Neutrophil (primary cell): ENCODE measurements at regions not wholly inside any gene's neighbourhood (a gene's known extent, or its start where the extent isn't known, plus 50 kb on each side); places are given as distances from the start of the nearest gene placed in this dataset.
A peak's percentile ranks its signal among the peaks of the same experiment; 100 is the strongest.

Experiments
- H3K27ac ChIP-seq: fragments of 200-600 bp; sonication (generic); 2 replicates; pipeline ENCODE4 v1.5.1; 2016; ENCODE audit warnings: mild to moderate bottlenecking, moderate library complexity
- H3K27me3 ChIP-seq: fragments of 200-600 bp; sonication (generic); 2 replicates; pipeline ENCODE4 v1.6.0; 2016; ENCODE audit warnings: mild to moderate bottlenecking
- H3K36me3 ChIP-seq: fragments of 200-600 bp; sonication (generic); 2 replicates; pipeline ENCODE4 v1.5.1; 2017
- H3K4me1 ChIP-seq, 2 experiments: fragments of 200-600 bp in 1 of 2; sonication (generic) in 1 of 2; 1 replicate in 1 of 2; 2 replicates in 1 of 2; pipeline versions ENCODE4 v1.5.1 to v1.6.1; 2013 to 2016; ENCODE audit warnings: low read depth in 1 of 2, low read length in 1 of 2, mild to moderate bottlenecking in 1 of 2, moderate library complexity in 1 of 2; ENCODE audit not compliant: control insufficient read depth in 1 of 2, insufficient read depth in 1 of 2
- H3K4me3 ChIP-seq, 2 experiments: fragments of 200-600 bp in 1 of 2; sonication (generic) in 1 of 2; 1 replicate in 1 of 2; 2 replicates in 1 of 2; pipeline ENCODE4 v1.5.1; 2013 to 2016; ENCODE audit warnings: low read depth in 1 of 2, low read length in 1 of 2, mild to moderate bottlenecking in 1 of 2, moderate library complexity in 1 of 2
- H3K9me3 ChIP-seq: fragments of 200-600 bp; sonication (generic); 2 replicates; pipeline ENCODE4 v1.5.1; 2016
- CTCF ChIP-seq: fragments of 200-600 bp; sonication (generic); IDR thresholded peaks from 2 replicates; pipeline ENCODE4 v1.5.1; 2016; ENCODE audit warnings: antibody characterized with exemption

DNA sequence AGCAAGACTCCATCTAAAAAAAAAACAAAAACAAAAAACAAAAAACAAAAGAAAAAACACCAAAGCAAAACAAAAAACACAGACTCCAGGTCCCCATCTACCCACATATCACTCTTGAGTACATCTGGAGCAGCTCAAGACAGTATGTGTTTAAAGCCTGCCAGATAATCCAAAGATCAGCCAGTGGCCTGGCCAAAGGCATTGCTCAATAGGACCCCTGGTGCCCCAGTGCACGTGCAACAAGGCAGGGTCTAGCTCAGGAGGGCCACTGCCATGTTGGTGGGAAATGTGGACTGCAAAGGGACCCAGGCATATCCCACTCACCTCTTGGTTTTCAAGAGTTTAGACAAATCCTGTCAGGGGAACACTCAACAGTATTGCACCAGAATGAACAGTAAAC is 279.5 kb downstream of the RPLP1 start:
- Histone ChIP-seq H3K9me3 (no peaks in the 10 kb centered on the region), H3K27ac (peak overlapping the region; percentile 36), H3K27me3 (no peaks in the 10 kb centered on the region), H3K4me3 (no peak overlapping the region), H3K36me3 (no peaks in the 10 kb centered on the region), H3K4me1 (peaks cover 42 to 44% of the 10 kb centered on the region in 2 experiments)
- no peak for TF ChIP-seq CTCF

- Histone ChIP-seq H3K4me3 (no peak overlapping the region), H3K27me3 (no peaks in the 10 kb centered on the region), H3K4me1 (peaks cover 17 to 22% of the 10 kb centered on the region in 2 experiments)
These were observed 282.1 kb downstream of the RPLP1 start for GRCh38 chr15:69734699-69735098.

GRCh38 chr15:69735121-69735520 is 282.5 kb downstream of the RPLP1 start:
- Histone ChIP-seq H3K27ac (no peak overlapping the region), H3K36me3 (no peaks in the 10 kb centered on the region), H3K27me3 (no peaks in the 10 kb centered on the region), H3K9me3 (no peaks in the 10 kb centered on the region), H3K4me1 (peaks cover 16 to 18% of the 10 kb centered on the region in 2 experiments), H3K4me3 (no peak overlapping the region)
- no peak for TF ChIP-seq CTCF

More at GRCh38 chr15:69734699-69735098, 282.1 kb downstream of the RPLP1 start:
- Histone ChIP-seq H3K27ac (no peak overlapping the region), H3K9me3 (no peaks in the 10 kb centered on the region), H3K36me3 (no peaks in the 10 kb centered on the region)
- no peak for TF ChIP-seq CTCF

GRCh38 chr15:69736161-69736560 is 283.5 kb downstream of the RPLP1 start:
- Histone ChIP-seq H3K27me3 (no peaks in the 10 kb centered on the region), H3K9me3 (no peaks in the 10 kb centered on the region), H3K27ac (no peak overlapping the region), H3K4me1 (peaks cover 7 to 8% of the 10 kb centered on the region in 2 experiments), H3K4me3 (no peak overlapping the region), H3K36me3 (no peaks in the 10 kb centered on the region)
- TF ChIP-seq CTCF, result no peak

GRCh38 chr15:69737916-69738315 is 285.3 kb downstream of the RPLP1 start:
- no peak overlapping the region for H3K27ac ChIP-seq
- no peak for TF ChIP-seq CTCF
- H3K4me1 ChIP-seq, result no peaks in the 10 kb centered on the region
- no peak overlapping the region for H3K4me3 ChIP-seq
- no peaks in the 10 kb centered on the region for H3K9me3 ChIP-seq
- no peaks in the 10 kb centered on the region for H3K36me3 ChIP-seq
- H3K27me3 ChIP-seq, result no peaks in the 10 kb centered on the region

GRCh38 chr15:69740684-69741083 is 288.1 kb downstream of the RPLP1 start:
- Histone ChIP-seq H3K9me3 (no peaks in the 10 kb centered on the region), H3K4me1 (peaks cover 6 to 7% of the 10 kb centered on the region in 2 experiments), H3K27ac (no peak overlapping the region), H3K27me3 (no peaks in the 10 kb centered on the region), H3K4me3 (no peak overlapping the region), H3K36me3 (no peaks in the 10 kb centered on the region)
- TF ChIP-seq CTCF, result no peak
